ENCODE measurements at regions not wholly inside any gene's neighbourhood (a gene's known extent, or its start where the extent isn't known, plus 50 kb on each side); places are given as distances from the start of the nearest gene placed in this dataset.

DNA sequence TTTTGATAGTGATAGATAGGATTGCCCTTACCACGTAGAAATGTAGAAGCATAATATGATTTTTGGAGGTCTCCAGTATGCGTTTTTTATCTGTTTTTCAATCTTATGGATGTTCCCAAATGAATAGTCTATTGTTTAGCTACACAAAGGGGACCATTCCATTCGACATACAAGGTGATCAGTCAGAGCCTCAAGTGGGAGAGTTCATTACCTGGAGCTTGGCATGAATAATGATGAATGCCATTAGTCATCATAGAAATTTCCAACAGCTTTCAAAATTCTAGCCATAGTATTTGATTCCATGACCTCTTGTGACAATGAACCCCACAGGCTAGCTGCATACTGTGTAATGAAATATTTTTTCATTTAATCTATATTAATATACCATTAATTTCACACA lies 123.6 kb downstream of the PDHA2 start:
- TF ChIP-seq CTCF (IDR thresholded peaks at IDR 0.05) (no peak), EP300 (IDR thresholded peaks at IDR 0.05) (no peak), POLR2A (IDR thresholded peaks at IDR 0.05) (no peak), POLR2AphosphoS5 (IDR thresholded peaks at IDR 0.05) (no peak)

Measured in suprapubic skin (tissue), 4 donors.